ENCODE measurements at regions not wholly inside any gene's neighbourhood (a gene's known extent, or its start where the extent isn't known, plus 50 kb on each side); places are given as distances from the start of the nearest gene placed in this dataset.

- TF ChIP-seq, protein P1, sequence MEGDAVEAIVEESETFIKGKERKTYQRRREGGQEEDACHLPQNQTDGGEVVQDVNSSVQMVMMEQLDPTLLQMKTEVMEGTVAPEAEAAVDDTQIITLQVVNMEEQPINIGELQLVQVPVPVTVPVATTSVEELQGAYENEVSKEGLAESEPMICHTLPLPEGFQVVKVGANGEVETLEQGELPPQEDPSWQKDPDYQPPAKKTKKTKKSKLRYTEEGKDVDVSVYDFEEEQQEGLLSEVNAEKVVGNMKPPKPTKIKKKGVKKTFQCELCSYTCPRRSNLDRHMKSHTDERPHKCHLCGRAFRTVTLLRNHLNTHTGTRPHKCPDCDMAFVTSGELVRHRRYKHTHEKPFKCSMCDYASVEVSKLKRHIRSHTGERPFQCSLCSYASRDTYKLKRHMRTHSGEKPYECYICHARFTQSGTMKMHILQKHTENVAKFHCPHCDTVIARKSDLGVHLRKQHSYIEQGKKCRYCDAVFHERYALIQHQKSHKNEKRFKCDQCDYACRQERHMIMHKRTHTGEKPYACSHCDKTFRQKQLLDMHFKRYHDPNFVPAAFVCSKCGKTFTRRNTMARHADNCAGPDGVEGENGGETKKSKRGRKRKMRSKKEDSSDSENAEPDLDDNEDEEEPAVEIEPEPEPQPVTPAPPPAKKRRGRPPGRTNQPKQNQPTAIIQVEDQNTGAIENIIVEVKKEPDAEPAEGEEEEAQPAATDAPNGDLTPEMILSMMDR (optimal IDR thresholded peaks at IDR 0.05 in 1 of 3, IDR thresholded peaks at IDR 0.05 in 1 of 3, conservative IDR thresholded peaks at IDR 0.05 in 1 of 3; ENCODE audit: extremely low read depth in 1 of 3, insufficient read depth in 2 of 3, low read length in 3 of 3), result no peak
- no peak for TF ChIP-seq EZH2 (IDR thresholded peaks at IDR 0.05; ENCODE audit: low read length)
- Histone ChIP-seq H3K4me1 (ENCODE audit: control insufficient read depth, extremely low read depth, insufficient read depth, low read length) (peaks cover 3% of the 10 kb centered on the region), H3K9me3 (ENCODE audit: control insufficient read depth, low read depth, low read length) (no peaks in the 10 kb centered on the region), H4K20me1 (ENCODE audit: control insufficient read depth, extremely low read depth, insufficient read depth, low read length) (no peaks in the 10 kb centered on the region), H3K9me1 (ENCODE audit: control insufficient read depth, extremely low read depth, insufficient read depth, low read length) (no peaks in the 10 kb centered on the region), H3K4me2 (ENCODE audit: control insufficient read depth, extremely low read depth, insufficient read depth, low read depth, low read length) (no peak overlapping the region), H3K36me3 (ENCODE audit: control insufficient read depth in 2 of 2, extremely low read depth in 1 of 2, insufficient read depth in 2 of 2, low read length in 2 of 2) (no peaks in the 10 kb centered on the region), H3K9ac (ENCODE audit: control insufficient read depth, extremely low read depth, insufficient read depth, low read length) (no peak overlapping the region), H3K27ac (ENCODE audit: control insufficient read depth, insufficient read depth, low read length) (no peak overlapping the region), H2AFZ (ENCODE audit: control insufficient read depth, low read length) (no peak overlapping the region), H3K4me3 (ENCODE audit: control insufficient read depth in 2 of 3, extremely low read depth in 1 of 3, insufficient read depth in 2 of 3, low read depth in 1 of 3, low read length in 3 of 3) (no peak overlapping the region), H3K79me2 (ENCODE audit: control insufficient read depth, insufficient read depth, low read length) (no peaks in the 10 kb centered on the region), H3K27me3 (ENCODE audit: control insufficient read depth, extremely low read depth, insufficient read depth, low read length) (no peaks in the 10 kb centered on the region)
- dilution Hi-C loops (cut with MboI; ENCODE audit: extremely low pct_ligation_motif_present, low sequenced_read_pairs), result no loop called here
- DNase-seq (ENCODE audit: low read depth, low spot score) (no peak), FAIRE-seq (no peak)
These were observed 259.6 kb upstream of the SLITRK3 start for GRCh38 chr3:165455793-165456192.

DNA sequence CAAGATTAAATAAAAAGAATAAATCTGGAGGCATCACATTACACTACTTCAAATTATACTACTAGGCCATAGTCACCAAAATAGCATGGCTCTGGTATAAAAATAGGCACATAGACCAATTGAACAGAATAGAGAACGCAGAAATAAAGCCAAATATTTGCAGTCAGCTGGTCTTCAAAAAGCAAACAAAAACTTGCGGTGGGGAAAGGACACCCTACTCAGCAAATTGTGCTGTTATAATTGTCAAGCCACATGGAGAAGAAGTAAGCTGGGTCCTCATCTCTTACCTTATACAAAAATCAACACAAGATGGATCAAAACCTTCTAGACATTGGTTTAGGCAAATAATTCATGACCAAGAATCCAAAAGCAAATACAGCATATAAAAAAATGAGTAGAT is 259.2 kb upstream of the SLITRK3 start:
- dilution Hi-C loops (cut with MboI; ENCODE audit: extremely low pct_ligation_motif_present, low sequenced_read_pairs), result no loop called here
- DNase-seq (ENCODE audit: low read depth, low spot score), result no peak
- no peak overlapping the region for H3K4me3 ChIP-seq (ENCODE audit: control insufficient read depth in 2 of 3, extremely low read depth in 1 of 3, insufficient read depth in 2 of 3, low read depth in 1 of 3, low read length in 3 of 3)
- no peaks in the 10 kb centered on the region for H3K27me3 ChIP-seq (ENCODE audit: control insufficient read depth, extremely low read depth, insufficient read depth, low read length)
- no peak overlapping the region for H2AFZ ChIP-seq (ENCODE audit: control insufficient read depth, low read length)
- peaks cover 3% of the 10 kb centered on the region for H3K4me1 ChIP-seq (ENCODE audit: control insufficient read depth, extremely low read depth, insufficient read depth, low read length)
- H3K4me2 ChIP-seq (ENCODE audit: control insufficient read depth, extremely low read depth, insufficient read depth, low read depth, low read length), result no peak overlapping the region
- H3K27ac ChIP-seq (ENCODE audit: control insufficient read depth, insufficient read depth, low read length), result no peak overlapping the region
- FAIRE-seq, result no peak
- H3K9ac ChIP-seq (ENCODE audit: control insufficient read depth, extremely low read depth, insufficient read depth, low read length), result no peak overlapping the region
- no peaks in the 10 kb centered on the region for H3K36me3 ChIP-seq (ENCODE audit: control insufficient read depth in 2 of 2, extremely low read depth in 1 of 2, insufficient read depth in 2 of 2, low read length in 2 of 2)
- H4K20me1 ChIP-seq (ENCODE audit: control insufficient read depth, extremely low read depth, insufficient read depth, low read length), result no peaks in the 10 kb centered on the region
- no peaks in the 10 kb centered on the region for H3K9me1 ChIP-seq (ENCODE audit: control insufficient read depth, extremely low read depth, insufficient read depth, low read length)
- H3K79me2 ChIP-seq (ENCODE audit: control insufficient read depth, insufficient read depth, low read length), result no peaks in the 10 kb centered on the region
- TF ChIP-seq EZH2 (IDR thresholded peaks at IDR 0.05; ENCODE audit: low read length), result no peak
- TF ChIP-seq, protein P1 (optimal IDR thresholded peaks at IDR 0.05 in 1 of 3, IDR thresholded peaks at IDR 0.05 in 1 of 3, conservative IDR thresholded peaks at IDR 0.05 in 1 of 3; ENCODE audit: extremely low read depth in 1 of 3, insufficient read depth in 2 of 3, low read length in 3 of 3), result no peak
- H3K9me3 ChIP-seq (ENCODE audit: control insufficient read depth, low read depth, low read length), result no peaks in the 10 kb centered on the region
